ENCODE measurements at regions not wholly inside any gene's neighbourhood (a gene's known extent, or its start where the extent isn't known, plus 50 kb on each side); places are given as distances from the start of the nearest gene placed in this dataset.

GRCh38 chr6:170137176-170137891 lies 153.5 kb downstream of the DLL1 start:
- H3K4me1 ChIP-seq (ENCODE audit: control insufficient read depth in 1 of 2, insufficient read depth in 2 of 2, low read length in 2 of 2), result no peaks in the 10 kb centered on the region
- no peaks in the 10 kb centered on the region for H3K27me3 ChIP-seq (ENCODE audit: control insufficient read depth in 1 of 2, insufficient read depth in 2 of 2, low read length in 1 of 2)
- WGBS, 2 donors, result 82 to 84% methylated on average over 50 of the region's 50 CpGs
- no peaks in the 10 kb centered on the region for H3K9me3 ChIP-seq (ENCODE audit: control insufficient read depth, low read length)
- H3K4me3 ChIP-seq (ENCODE audit: low read length in 2 of 2), result no peak overlapping the region
- ATAC-seq (ENCODE audit: low FRiP score) (no peak), DNase-seq (peak; percentile 52 to 72)
- intact Hi-C loops (cut with DNase I), result no loop called here
- no peak overlapping the region for H3K27ac ChIP-seq (ENCODE audit: low read depth in 1 of 2, low read length in 2 of 2)
- no peaks in the 10 kb centered on the region for H3K36me3 ChIP-seq (ENCODE audit: control insufficient read depth in 1 of 2, insufficient read depth in 2 of 2, low read length in 1 of 2)

- H3K27ac ChIP-seq (ENCODE audit: low read depth in 1 of 2, low read length in 2 of 2), result no peak overlapping the region
- H3K36me3 ChIP-seq (ENCODE audit: control insufficient read depth in 1 of 2, insufficient read depth in 2 of 2, low read length in 1 of 2), result no peaks in the 10 kb centered on the region
- no peaks in the 10 kb centered on the region for H3K27me3 ChIP-seq (ENCODE audit: control insufficient read depth in 1 of 2, insufficient read depth in 2 of 2, low read length in 1 of 2)
- WGBS, 2 donors, result 95 to 97% methylated on average over 69 of the region's 69 CpGs
- H3K9me3 ChIP-seq (ENCODE audit: control insufficient read depth, low read length), result no peaks in the 10 kb centered on the region
- no peak for ATAC-seq (ENCODE audit: low FRiP score)
- no peak overlapping the region for H3K4me3 ChIP-seq (ENCODE audit: low read length in 2 of 2)
- DNase-seq, result peak; percentile 39 to 72
- H3K4me1 ChIP-seq (ENCODE audit: control insufficient read depth in 1 of 2, insufficient read depth in 2 of 2, low read length in 2 of 2), result no peaks in the 10 kb centered on the region
- intact Hi-C loops (cut with DNase I), result no loop called here
These were observed 154.2 kb downstream of the DLL1 start for GRCh38 chr6:170136541-170137175.

GRCh38 chr6:170135821-170136471 lies 154.9 kb downstream of the DLL1 start:
- H3K4me3 ChIP-seq (ENCODE audit: low read length in 2 of 2), result no peak overlapping the region
- no peaks in the 10 kb centered on the region for H3K27me3 ChIP-seq (ENCODE audit: control insufficient read depth in 1 of 2, insufficient read depth in 2 of 2, low read length in 1 of 2)
- no peaks in the 10 kb centered on the region for H3K9me3 ChIP-seq (ENCODE audit: control insufficient read depth, low read length)
- peak; percentile 43 to 75 for DNase-seq
- no peak for ATAC-seq (ENCODE audit: low FRiP score)
- WGBS, 2 donors, result 96 to 97% methylated on average over 31 to 38 of the region's 38 CpGs
- H3K36me3 ChIP-seq (ENCODE audit: control insufficient read depth in 1 of 2, insufficient read depth in 2 of 2, low read length in 1 of 2), result no peaks in the 10 kb centered on the region
- no peaks in the 10 kb centered on the region for H3K4me1 ChIP-seq (ENCODE audit: control insufficient read depth in 1 of 2, insufficient read depth in 2 of 2, low read length in 2 of 2)
- H3K27ac ChIP-seq (ENCODE audit: low read depth in 1 of 2, low read length in 2 of 2), result no peak overlapping the region
- intact Hi-C loops (cut with DNase I), result no loop called here

GRCh38 chr6:170135461-170135820 lies 155.4 kb downstream of the DLL1 start:
- no peaks in the 10 kb centered on the region for H3K9me3 ChIP-seq (ENCODE audit: control insufficient read depth, low read length)
- H3K36me3 ChIP-seq (ENCODE audit: control insufficient read depth in 1 of 2, insufficient read depth in 2 of 2, low read length in 1 of 2), result no peaks in the 10 kb centered on the region
- DNase-seq (no peak), ATAC-seq (ENCODE audit: low FRiP score) (no peak)
- H3K4me3 ChIP-seq (ENCODE audit: low read length in 2 of 2), result no peak overlapping the region
- H3K4me1 ChIP-seq (ENCODE audit: control insufficient read depth in 1 of 2, insufficient read depth in 2 of 2, low read length in 2 of 2), result no peaks in the 10 kb centered on the region
- intact Hi-C loops (cut with DNase I), result no loop called here
- no peaks in the 10 kb centered on the region for H3K27me3 ChIP-seq (ENCODE audit: control insufficient read depth in 1 of 2, insufficient read depth in 2 of 2, low read length in 1 of 2)
- H3K27ac ChIP-seq (ENCODE audit: low read depth in 1 of 2, low read length in 2 of 2), result no peak overlapping the region
- WGBS, 2 donors, result 90% methylated on average over 16 of the region's 16 CpGs

GRCh38 chr6:170134471-170135440 lies 156.1 kb downstream of the DLL1 start:
- H3K36me3 ChIP-seq (ENCODE audit: control insufficient read depth in 1 of 2, insufficient read depth in 2 of 2, low read length in 1 of 2), result no peaks in the 10 kb centered on the region
- ATAC-seq (ENCODE audit: low FRiP score) (no peak), DNase-seq (peak; percentile 44 to 48)
- intact Hi-C loops (cut with DNase I), result no loop called here
- no peak overlapping the region for H3K27ac ChIP-seq (ENCODE audit: low read depth in 1 of 2, low read length in 2 of 2)
- 84 to 90% methylated on average over 30 to 31 of the region's 31 CpGs for WGBS, 2 donors
- H3K4me3 ChIP-seq (ENCODE audit: low read length in 2 of 2), result no peak overlapping the region
- H3K4me1 ChIP-seq (ENCODE audit: control insufficient read depth in 1 of 2, insufficient read depth in 2 of 2, low read length in 2 of 2), result no peaks in the 10 kb centered on the region
- H3K9me3 ChIP-seq (ENCODE audit: control insufficient read depth, low read length), result no peaks in the 10 kb centered on the region
- H3K27me3 ChIP-seq (ENCODE audit: control insufficient read depth in 1 of 2, insufficient read depth in 2 of 2, low read length in 1 of 2), result no peaks in the 10 kb centered on the region

- ATAC-seq (ENCODE audit: low FRiP score), result no peak
- peak; percentile 46 to 74 for DNase-seq
- Histone ChIP-seq H3K27me3 (ENCODE audit: control insufficient read depth in 1 of 2, insufficient read depth in 2 of 2, low read length in 1 of 2) (no peaks in the 10 kb centered on the region), H3K36me3 (ENCODE audit: control insufficient read depth in 1 of 2, insufficient read depth in 2 of 2, low read length in 1 of 2) (no peaks in the 10 kb centered on the region), H3K27ac (ENCODE audit: low read depth in 1 of 2, low read length in 2 of 2) (no peak overlapping the region), H3K4me3 (ENCODE audit: low read length in 2 of 2) (no peak overlapping the region), H3K9me3 (ENCODE audit: control insufficient read depth, low read length) (no peaks in the 10 kb centered on the region), H3K4me1 (ENCODE audit: control insufficient read depth in 1 of 2, insufficient read depth in 2 of 2, low read length in 2 of 2) (no peaks in the 10 kb centered on the region)
- intact Hi-C loops (cut with DNase I), result no loop called here
- 3 to 5% methylated on average over 17 of the region's 17 CpGs for WGBS, 2 donors
These were observed 156.8 kb downstream of the DLL1 start for GRCh38 chr6:170134031-170134470.

- DNase-seq, result peak; percentile 47 to 62
- H3K9me3 ChIP-seq (ENCODE audit: control insufficient read depth, low read length), result no peaks in the 10 kb centered on the region
- intact Hi-C loops (cut with DNase I), result no loop called here
- no peaks in the 10 kb centered on the region for H3K27me3 ChIP-seq (ENCODE audit: control insufficient read depth in 1 of 2, insufficient read depth in 2 of 2, low read length in 1 of 2)
- no peaks in the 10 kb centered on the region for H3K36me3 ChIP-seq (ENCODE audit: control insufficient read depth in 1 of 2, insufficient read depth in 2 of 2, low read length in 1 of 2)
- WGBS, 2 donors, result 96% methylated on average over 10 of the region's 10 CpGs
- H3K27ac ChIP-seq (ENCODE audit: low read depth in 1 of 2, low read length in 2 of 2), result no peak overlapping the region
- no peak overlapping the region for H3K4me3 ChIP-seq (ENCODE audit: low read length in 2 of 2)
- no peak for ATAC-seq (ENCODE audit: low FRiP score)
- H3K4me1 ChIP-seq (ENCODE audit: control insufficient read depth in 1 of 2, insufficient read depth in 2 of 2, low read length in 2 of 2), result no peaks in the 10 kb centered on the region
These were observed 158.3 kb downstream of the DLL1 start for GRCh38 chr6:170132561-170132991.

GRCh38 chr6:170132011-170132521 lies 158.8 kb downstream of the DLL1 start:
- Histone ChIP-seq H3K27me3 (ENCODE audit: control insufficient read depth in 1 of 2, insufficient read depth in 2 of 2, low read length in 1 of 2) (no peaks in the 10 kb centered on the region), H3K4me1 (ENCODE audit: control insufficient read depth in 1 of 2, insufficient read depth in 2 of 2, low read length in 2 of 2) (no peaks in the 10 kb centered on the region), H3K9me3 (ENCODE audit: control insufficient read depth, low read length) (no peaks in the 10 kb centered on the region), H3K27ac (ENCODE audit: low read depth in 1 of 2, low read length in 2 of 2) (no peak overlapping the region), H3K36me3 (ENCODE audit: control insufficient read depth in 1 of 2, insufficient read depth in 2 of 2, low read length in 1 of 2) (no peaks in the 10 kb centered on the region), H3K4me3 (ENCODE audit: low read length in 2 of 2) (no peak overlapping the region)
- WGBS, 2 donors, result 92 to 97% methylated on average over 11 of the region's 11 CpGs
- intact Hi-C loops (cut with DNase I), result no loop called here
- no peak for ATAC-seq (ENCODE audit: low FRiP score)
- DNase-seq, result peak; percentile 34 to 71
